Prostate gland (tissue), 2 donors: ENCODE measurements at regions not wholly inside any gene's neighbourhood (a gene's known extent, or its start where the extent isn't known, plus 50 kb on each side); places are given as distances from the start of the nearest gene placed in this dataset.

Experiments
- CTCF ChIP-seq, 4 experiments: fragments of 200-600 bp in 2 of 4; fragments of 450-650 bp in 2 of 4; sonication (generic) in 2 of 4; IDR thresholded peaks; 1 replicate in 3 of 4; 2 replicates in 1 of 4; pipeline ENCODE4 v1.5.1; 2016 to 2019; ENCODE audit warnings: antibody characterized with exemption in 4 of 4, mild to moderate bottlenecking in 2 of 4, moderate library complexity in 2 of 4
- POLR2A ChIP-seq: fragments of 450-650 bp; IDR thresholded peaks from one replicate; pipeline ENCODE4 v1.6.1; 2016; ENCODE audit warnings: antibody characterized with exemption, mild to moderate bottlenecking
- POLR2AphosphoS5 ChIP-seq: sonication (generic); formaldehyde crosslinking; IDR thresholded peaks from one replicate; pipeline ENCODE4 v1.6.1; 2017; ENCODE audit warnings: antibody characterized with exemption

GRCh38 chr4:28358606-28359005 is 1498.0 kb downstream of the STIM2 start:
- no peak for TF ChIP-seq CTCF (IDR thresholded peaks at IDR 0.05)
- TF ChIP-seq POLR2A: no peak
- TF ChIP-seq POLR2AphosphoS5: no peak
